Activated CD8-positive, alpha-beta T cell treated with anti-CD3 and anti-CD28 coated beads, Interleukin-2, amount 10 ng/mL, durations not matched to agents 7 days and 5 days (primary cell): ENCODE measurements at regions not wholly inside any gene's neighbourhood (a gene's known extent, or its start where the extent isn't known, plus 50 kb on each side); places are given as distances from the start of the nearest gene placed in this dataset.
"Not testable (repeated sequence)": the region's sequence is repeated elsewhere in the genome, so short reads cannot be mapped to it uniquely, and the experiment has no call there.

Source experiments
- ATAC-seq: fragments of 150-1000 bp; cut with Tn5 transposase; one replicate; pipeline ENCODE4 v1.10.0; 2021; ENCODE audit warnings: moderate library complexity
- CTCF ChIA-PET: fragments of 350-600 bp; sonication (Branson Sonifier 250); formaldehyde crosslinking; loops from one replicate; lab custom pipeline; 2021; ENCODE audit warnings: antibody characterized with exemption; lab: Charles Lee
- POLR2A ChIA-PET: fragments of 350-600 bp; sonication (Branson Sonifier 250); formaldehyde crosslinking; loops from one replicate; lab custom pipeline; 2021; ENCODE audit warnings: antibody characterized with exemption; lab: Charles Lee
- DNase-seq: peaks from one replicate; pipeline ENCODE4 v3.0.0-alpha.2; 2020
- H3K27ac Mint-ChIP-seq: one replicate; pipeline ENCODE4 v1.8.0; 2021; ENCODE audit warnings: mild to moderate bottlenecking, mixed read lengths
- H3K27me3 Mint-ChIP-seq: one replicate; pipeline ENCODE4 v1.8.0; 2021; ENCODE audit warnings: low read depth, mixed read lengths
- H3K36me3 Mint-ChIP-seq: one replicate; pipeline ENCODE4 v1.8.0; 2021; ENCODE audit warnings: low read depth, mixed read lengths
- H3K4me1 Mint-ChIP-seq: one replicate; pipeline ENCODE4 v1.8.0; 2021; ENCODE audit warnings: low read depth, mixed read lengths
- H3K4me3 Mint-ChIP-seq: one replicate; pipeline ENCODE4 v1.8.0; 2021; ENCODE audit warnings: mild to moderate bottlenecking, mixed read lengths
- H3K9me3 Mint-ChIP-seq: one replicate; pipeline ENCODE4 v1.8.0; 2022; ENCODE audit warnings: mixed read lengths; ENCODE audit not compliant: insufficient read depth

DNA sequence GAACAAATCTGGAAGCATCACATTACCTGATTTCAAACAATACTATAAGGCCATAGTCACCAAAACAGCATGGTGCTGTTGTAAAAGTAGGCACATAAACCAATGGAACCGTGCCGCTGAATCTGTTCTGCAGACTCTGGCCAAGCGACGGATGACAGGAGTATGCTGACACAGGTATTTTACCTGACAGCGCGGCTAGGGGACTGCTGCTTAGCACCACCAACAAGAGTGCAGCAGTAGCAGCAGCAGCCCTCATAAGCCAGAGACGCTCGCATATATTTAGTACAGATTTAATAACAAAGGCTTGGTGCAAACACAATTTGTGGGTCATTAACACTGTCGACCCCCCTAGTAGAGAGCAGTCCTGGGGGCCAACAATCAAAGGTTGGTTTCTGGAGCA, 677.6 kb upstream of the LMO3 start:
- POLR2A ChIA-PET: no interaction called here
- no peak for DNase-seq
- H3K4me1 Mint-ChIP-seq: no peaks in the 10 kb centered on the region

DNA sequence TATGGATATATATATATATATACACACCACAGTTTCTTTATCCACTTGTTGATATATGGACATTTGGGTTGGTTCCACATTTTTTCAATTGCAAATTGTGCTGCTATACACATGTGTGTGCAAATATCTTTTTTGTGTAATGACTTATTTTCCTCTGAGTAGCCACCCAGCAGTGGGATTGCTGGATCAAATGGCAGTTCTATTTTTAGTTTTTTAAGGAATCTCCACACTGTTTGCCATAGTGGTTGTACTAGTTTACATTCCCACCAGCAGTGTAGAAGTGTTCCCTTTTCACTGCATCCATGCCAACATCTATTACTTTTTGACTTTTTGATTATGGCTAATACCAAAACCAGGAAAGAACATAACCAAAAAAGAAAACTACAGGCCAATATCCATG, 676.2 kb upstream of the LMO3 start:
- H3K9me3 Mint-ChIP-seq: peaks cover 26% of the 10 kb centered on the region
- DNase-seq, POLR2A ChIA-PET, ATAC-seq, CTCF ChIA-PET, H3K36me3 Mint-ChIP-seq, H3K27ac Mint-ChIP-seq, H3K27me3 Mint-ChIP-seq, H3K4me3 Mint-ChIP-seq, H3K4me1 Mint-ChIP-seq: not testable (repeated sequence)

More for the DNA sequence above, 677.6 kb upstream of the LMO3 start:
- Mint-ChIP-seq H3K36me3 (no peaks in the 10 kb centered on the region), H3K27me3 (no peaks in the 10 kb centered on the region), H3K4me3 (no peak overlapping the region), H3K9me3 (peaks cover 24% of the 10 kb centered on the region), H3K27ac (no peak overlapping the region)
- CTCF ChIA-PET: no interaction called here
- no peak for ATAC-seq

DNA sequence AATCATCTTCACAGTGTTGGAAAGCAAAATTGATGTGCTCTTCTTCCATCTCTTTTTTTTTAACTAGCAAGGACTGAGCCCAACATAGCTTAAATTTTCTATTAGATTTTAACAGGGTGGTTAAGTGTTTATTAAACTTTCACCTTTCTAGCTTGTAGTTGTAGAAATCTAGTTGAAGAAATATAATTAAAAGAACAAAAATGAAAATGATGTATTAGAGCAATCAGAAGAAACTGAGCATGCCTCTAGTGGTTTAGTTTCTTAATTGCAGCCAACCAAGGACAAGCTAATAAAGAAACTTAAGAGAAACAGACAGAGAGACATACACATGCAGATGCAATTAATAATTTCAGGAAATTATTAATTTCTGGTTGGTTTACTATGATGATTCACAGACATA, 673.0 kb upstream of the LMO3 start:
- no peak for ATAC-seq
- DNase-seq: no peak
- H3K27me3 Mint-ChIP-seq: no peaks in the 10 kb centered on the region
- H3K4me1 Mint-ChIP-seq: no peaks in the 10 kb centered on the region
- POLR2A ChIA-PET: no interaction called here
- CTCF ChIA-PET: no interaction called here
- no peaks in the 10 kb centered on the region for H3K36me3 Mint-ChIP-seq
- H3K4me3 Mint-ChIP-seq: no peak overlapping the region
- H3K9me3 Mint-ChIP-seq: peaks cover 22% of the 10 kb centered on the region
- no peak overlapping the region for H3K27ac Mint-ChIP-seq

DNA sequence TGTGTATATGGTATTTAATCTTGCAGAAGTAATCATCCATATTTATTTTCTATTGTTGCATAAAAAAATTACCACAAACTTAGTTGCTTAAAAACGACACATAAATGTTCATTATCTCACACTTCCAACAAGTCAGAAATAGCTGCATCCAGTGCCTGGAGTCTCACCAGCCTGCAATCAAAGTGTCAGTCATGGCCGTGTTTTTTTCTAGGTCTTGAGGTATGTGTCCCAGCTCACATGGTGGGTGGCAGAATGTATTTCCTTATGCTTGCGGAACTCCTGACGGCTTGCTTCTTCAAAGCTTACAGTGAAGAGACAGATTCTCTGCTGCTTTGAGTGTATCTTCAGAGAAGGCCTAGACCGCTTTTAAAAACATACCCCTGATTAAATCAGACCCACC, 670.2 kb upstream of the LMO3 start:
- POLR2A ChIA-PET: no interaction called here
- no peak for ATAC-seq
- no peaks in the 10 kb centered on the region for H3K36me3 Mint-ChIP-seq

DNA sequence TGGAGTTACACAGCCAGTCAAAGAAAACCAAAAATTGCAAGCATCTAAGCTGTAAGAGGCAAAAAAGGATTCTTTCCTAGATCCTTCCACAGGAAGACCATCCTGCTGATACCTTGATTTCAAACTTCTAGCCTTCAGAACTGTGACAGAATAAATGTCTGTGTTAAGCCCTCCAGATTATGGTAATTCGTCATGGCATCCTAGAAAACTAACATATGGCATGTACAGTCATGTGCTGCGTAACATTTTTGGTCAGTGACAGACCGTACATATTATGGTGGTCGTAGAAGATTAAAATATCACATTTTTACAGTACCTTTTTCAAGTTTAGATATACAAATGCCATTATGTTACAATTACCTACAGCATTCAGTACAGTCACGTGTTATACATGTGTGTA, 660.9 kb upstream of the LMO3 start:
- Mint-ChIP-seq H3K4me1 (no peaks in the 10 kb centered on the region), H3K36me3 (no peaks in the 10 kb centered on the region), H3K27me3 (no peaks in the 10 kb centered on the region), H3K27ac (no peak overlapping the region), H3K4me3 (no peak overlapping the region), H3K9me3 (peaks cover 6% of the 10 kb centered on the region)
- POLR2A ChIA-PET: no interaction called here
- ATAC-seq (no peak), DNase-seq (no peak)
- CTCF ChIA-PET: no interaction called here

More for the DNA sequence above, 670.2 kb upstream of the LMO3 start:
- H3K27ac Mint-ChIP-seq: no peak overlapping the region
- H3K4me1 Mint-ChIP-seq: no peaks in the 10 kb centered on the region
- peaks cover 4% of the 10 kb centered on the region for H3K9me3 Mint-ChIP-seq
- CTCF ChIA-PET: no interaction called here
- H3K27me3 Mint-ChIP-seq: no peaks in the 10 kb centered on the region
- H3K4me3 Mint-ChIP-seq: no peak overlapping the region
- DNase-seq: no peak

DNA sequence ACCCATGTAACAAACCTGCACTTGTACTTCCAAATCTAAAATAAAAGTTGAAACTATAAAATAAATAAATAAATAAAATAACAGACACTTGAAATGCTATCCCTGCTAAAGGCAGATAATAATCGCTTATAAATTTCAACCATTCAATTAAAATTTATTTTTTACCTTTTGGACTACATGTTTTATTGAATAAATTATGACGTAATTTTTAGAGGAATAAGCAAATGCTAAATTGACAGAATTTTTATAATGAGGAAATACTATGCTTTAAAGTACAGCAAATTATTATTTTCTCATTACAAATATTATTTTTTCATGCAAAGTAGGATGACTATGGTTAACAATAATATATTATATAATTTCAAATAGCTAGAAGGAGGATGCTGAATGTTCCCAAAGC, 658.6 kb upstream of the LMO3 start:
- CTCF ChIA-PET: no interaction called here
- H3K4me1 Mint-ChIP-seq: no peaks in the 10 kb centered on the region
- peaks cover 3% of the 10 kb centered on the region for H3K9me3 Mint-ChIP-seq
- POLR2A ChIA-PET: no interaction called here
- H3K4me3 Mint-ChIP-seq: no peak overlapping the region
- ATAC-seq: no peak
- H3K27ac Mint-ChIP-seq: no peak overlapping the region
- no peaks in the 10 kb centered on the region for H3K36me3 Mint-ChIP-seq
- H3K27me3 Mint-ChIP-seq: no peaks in the 10 kb centered on the region
- DNase-seq: no peak

DNA sequence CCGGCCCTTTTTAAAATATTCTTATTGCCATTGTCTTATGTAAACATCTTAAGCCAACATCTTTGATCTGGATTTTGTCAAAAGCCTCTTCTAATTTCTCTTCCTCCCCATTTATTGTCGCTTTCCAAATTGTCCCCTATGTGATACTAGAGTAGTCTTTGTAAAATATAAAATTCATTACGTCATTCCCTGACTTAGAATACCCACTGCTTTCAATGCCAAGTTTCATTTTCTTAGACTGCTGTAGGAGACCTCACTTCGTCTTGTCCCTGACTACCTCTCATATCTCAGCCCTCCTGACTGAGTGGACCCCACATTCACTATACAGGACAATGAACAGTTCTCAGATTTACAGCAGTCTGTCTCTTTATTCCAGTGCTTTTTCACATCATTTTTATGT, 633.9 kb upstream of the LMO3 start:
- DNase-seq (no peak), ATAC-seq (no peak)
- ChIA-PET CTCF (no interaction called here), POLR2A (no interaction called here)
- Mint-ChIP-seq H3K4me3 (no peak overlapping the region), H3K27me3 (no peaks in the 10 kb centered on the region), H3K4me1 (no peaks in the 10 kb centered on the region), H3K36me3 (no peaks in the 10 kb centered on the region), H3K27ac (no peak overlapping the region), H3K9me3 (peaks cover 33% of the 10 kb centered on the region)

DNA sequence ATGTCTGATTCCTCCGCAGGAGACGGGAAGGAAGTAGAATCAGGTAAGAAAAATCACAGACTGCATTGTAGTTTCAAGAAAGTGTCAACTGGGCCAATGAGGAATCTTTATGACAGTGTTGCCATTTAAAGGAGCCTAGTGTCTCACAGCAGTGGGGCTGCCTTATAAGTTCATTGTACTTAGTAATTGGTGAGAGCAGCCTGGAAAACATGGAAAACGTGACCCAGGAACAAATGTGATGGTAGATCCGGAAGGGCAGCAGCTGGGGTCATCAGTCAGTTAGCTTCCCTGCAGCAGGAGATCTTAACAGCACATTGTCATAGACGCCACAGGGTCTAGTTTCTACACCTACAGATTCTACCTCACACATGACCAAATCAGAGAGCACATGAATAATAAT, 630.0 kb upstream of the LMO3 start:
- POLR2A ChIA-PET: no interaction called here
- H3K27me3 Mint-ChIP-seq: no peaks in the 10 kb centered on the region

DNA sequence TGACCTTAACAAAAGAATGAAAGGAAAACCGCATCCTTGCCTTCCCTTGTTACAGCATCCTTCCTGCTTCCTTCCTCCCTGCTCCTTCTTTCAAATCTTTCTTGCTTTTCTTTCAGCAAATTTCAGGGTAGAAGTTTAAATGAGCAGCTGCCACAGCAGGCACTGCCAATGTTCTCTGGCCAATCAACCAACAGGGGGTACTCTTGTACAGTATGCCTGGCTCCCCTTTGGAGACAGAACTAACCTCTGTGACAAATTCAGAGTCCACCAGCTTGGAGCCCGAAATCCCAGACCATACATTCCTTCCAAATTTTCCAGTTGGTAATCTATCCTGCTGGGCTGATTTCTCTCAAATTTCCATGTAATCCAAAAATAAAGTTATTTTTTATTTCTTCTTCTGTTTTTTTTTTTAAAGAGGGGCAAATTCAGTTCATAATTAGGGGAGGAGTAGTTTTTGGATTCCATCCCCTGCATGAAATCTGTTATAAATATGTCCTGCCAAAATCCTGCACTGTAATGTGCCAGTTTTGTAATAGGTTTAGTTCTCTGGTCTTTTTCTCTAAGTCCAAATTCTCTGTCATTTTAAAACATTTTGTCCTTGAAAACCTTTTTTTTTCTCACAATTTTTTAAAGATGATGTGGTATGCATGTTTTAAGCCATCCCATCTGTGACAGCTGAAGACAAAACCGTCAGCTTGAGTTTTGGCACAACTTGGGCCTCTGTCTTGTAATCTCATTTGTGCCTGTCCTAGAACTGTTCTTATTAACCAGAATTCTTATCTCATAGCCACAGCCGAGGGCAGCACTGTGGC, 610.0 kb upstream of the LMO3 start:
- no peaks in the 10 kb centered on the region for H3K27me3 Mint-ChIP-seq
- no peaks in the 10 kb centered on the region for H3K36me3 Mint-ChIP-seq
- POLR2A ChIA-PET: no interaction called here
- DNase-seq (no peak), ATAC-seq (no peak)
- H3K27ac Mint-ChIP-seq: no peak overlapping the region
- CTCF ChIA-PET: no interaction called here
- no peaks in the 10 kb centered on the region for H3K4me1 Mint-ChIP-seq
- H3K4me3 Mint-ChIP-seq: no peak overlapping the region
- peaks cover 12% of the 10 kb centered on the region for H3K9me3 Mint-ChIP-seq

More for the DNA sequence above, 630.0 kb upstream of the LMO3 start:
- DNase-seq: no peak
- CTCF ChIA-PET: no interaction called here
- Mint-ChIP-seq H3K4me1 (no peaks in the 10 kb centered on the region), H3K36me3 (no peaks in the 10 kb centered on the region), H3K9me3 (peaks cover 25% of the 10 kb centered on the region), H3K27ac (no peak overlapping the region), H3K4me3 (no peak overlapping the region)
- no peak for ATAC-seq

DNA sequence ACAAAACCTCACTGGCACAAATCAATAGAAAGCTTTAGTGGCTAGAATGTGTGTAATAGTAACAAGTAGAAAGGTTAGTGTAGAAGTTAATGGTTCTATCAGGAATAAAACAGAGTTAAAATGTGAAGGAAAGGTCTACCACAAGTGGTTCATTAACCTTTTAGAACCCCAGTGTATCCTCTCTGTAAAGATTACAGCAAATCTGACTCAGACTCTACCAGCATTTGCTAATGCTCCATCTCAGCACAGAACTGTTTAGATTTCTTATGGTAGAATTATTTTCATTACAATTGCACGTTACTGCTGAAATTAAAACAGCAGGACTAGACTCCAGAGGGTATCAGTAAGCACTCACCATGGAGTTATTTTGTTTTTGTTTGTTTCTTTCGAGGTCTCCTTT, 609.0 kb upstream of the LMO3 start:
- Mint-ChIP-seq H3K27ac (no peak overlapping the region), H3K4me3 (no peak overlapping the region), H3K36me3 (no peaks in the 10 kb centered on the region), H3K27me3 (no peaks in the 10 kb centered on the region), H3K4me1 (no peaks in the 10 kb centered on the region), H3K9me3 (peaks cover 12% of the 10 kb centered on the region)
- no peak for DNase-seq
- no peak for ATAC-seq
- ChIA-PET CTCF (no interaction called here), POLR2A (no interaction called here)

DNA sequence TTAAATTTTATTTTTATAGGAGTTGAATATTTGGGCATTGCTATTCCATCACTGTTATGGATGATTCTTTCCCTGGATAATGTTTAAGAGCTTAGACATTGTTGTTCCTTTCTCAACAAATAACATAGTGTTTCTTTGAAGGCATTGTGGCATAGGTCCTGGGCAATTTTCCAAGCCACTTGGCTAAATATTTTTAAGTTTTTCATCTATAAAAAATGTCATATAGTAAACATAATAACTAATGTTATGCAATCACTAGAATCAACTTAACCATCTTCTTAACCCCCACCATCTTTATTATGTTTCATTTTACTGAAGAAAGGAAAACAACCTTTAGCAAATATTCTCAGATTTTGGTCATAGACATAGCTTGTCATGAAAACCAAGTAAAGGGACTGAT, 600.6 kb upstream of the LMO3 start:
- no peak overlapping the region for H3K27ac Mint-ChIP-seq
- no peaks in the 10 kb centered on the region for H3K27me3 Mint-ChIP-seq
- no peak overlapping the region for H3K4me3 Mint-ChIP-seq
- H3K4me1 Mint-ChIP-seq: no peaks in the 10 kb centered on the region
- ATAC-seq (no peak), DNase-seq (no peak)
- CTCF ChIA-PET: no interaction called here
- H3K36me3 Mint-ChIP-seq: no peaks in the 10 kb centered on the region
- H3K9me3 Mint-ChIP-seq: peaks cover 1% of the 10 kb centered on the region
- POLR2A ChIA-PET: no interaction called here

DNA sequence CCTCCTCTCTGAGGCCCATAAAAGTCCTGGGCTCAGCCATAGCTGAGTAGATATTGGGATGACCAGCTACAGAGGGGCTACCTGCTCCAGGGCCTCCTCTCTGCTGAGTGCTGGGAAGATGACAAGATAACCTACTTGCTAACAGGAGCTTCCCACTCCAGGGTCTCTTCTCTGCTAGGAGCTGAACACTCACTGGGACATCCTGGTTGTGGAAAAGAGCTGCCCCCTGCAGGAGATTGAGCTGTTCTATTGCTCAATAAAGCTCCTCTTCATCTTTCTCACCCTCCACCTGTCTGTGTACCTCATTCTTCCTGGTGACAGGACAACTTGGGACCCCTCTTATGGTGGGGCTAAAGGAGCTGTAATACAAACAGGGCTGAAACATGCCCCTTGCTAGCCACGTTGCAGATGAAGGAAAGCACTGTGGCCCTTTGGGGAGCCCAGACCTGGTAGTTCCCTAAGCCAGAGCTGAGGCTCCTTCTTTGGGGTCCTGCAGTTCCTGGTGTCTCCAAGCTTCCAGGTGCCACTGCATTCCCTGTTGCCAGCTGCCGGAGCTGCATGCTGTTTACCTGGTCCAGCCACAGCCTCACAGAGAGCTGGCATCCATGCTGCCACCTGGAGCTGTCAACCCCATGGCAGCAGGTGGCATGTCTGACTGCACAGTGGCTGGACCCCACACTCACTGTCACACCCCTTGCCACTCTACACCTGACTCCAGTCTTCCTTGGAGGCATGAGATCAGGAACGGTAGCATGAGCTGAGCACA, 598.5 kb upstream of the LMO3 start:
- no peak overlapping the region for H3K4me3 Mint-ChIP-seq
- no peak for ATAC-seq
- POLR2A ChIA-PET: no interaction called here

More for the DNA sequence above, 598.5 kb upstream of the LMO3 start:
- Mint-ChIP-seq H3K36me3 (no peaks in the 10 kb centered on the region), H3K9me3 (peaks cover 9% of the 10 kb centered on the region), H3K4me1 (no peaks in the 10 kb centered on the region), H3K27me3 (no peaks in the 10 kb centered on the region), H3K27ac (no peak overlapping the region)
- CTCF ChIA-PET: interaction anchor here (0.7 kb wide), 1 partner anchor 49 kb away, joined by 3 read pairs; no protein-coding TSS in a partner anchor
- no peak for DNase-seq
